Cardiac fibroblast (primary cell): ENCODE measurements at regions not wholly inside any gene's neighbourhood (a gene's known extent, or its start where the extent isn't known, plus 50 kb on each side); places are given as distances from the start of the nearest gene placed in this dataset.

Source experiments
- DNase-seq, 2 donors: peaks; one replicate each; pipeline versions ENCODE4 v3.0.0 to v3.0.0-alpha.2; 2010; ENCODE audit warnings: low read depth in 2 of 2
- H3K4me3 ChIP-seq, 2 donors: replicated peaks in 1 of 2; 1 replicate in 1 of 2; 2 replicates in 1 of 2; pipeline ENCODE4 v1.5.1; 2011; ENCODE audit warnings: low read depth in 2 of 2, low read length in 2 of 2, mild to moderate bottlenecking in 2 of 2, moderate library complexity in 1 of 2
- CTCF ChIP-seq: IDR thresholded peaks from one replicate; pipeline ENCODE4 v1.5.1; 2011; ENCODE audit warnings: low read depth, mild to moderate bottlenecking, low read length, inconsistent platforms

- DNase-seq: no peak
- TF ChIP-seq CTCF: no peak
- no peak overlapping the region for H3K4me3 ChIP-seq
These were observed 1740.8 kb downstream of the PCDH7 start for GRCh38 chr4:32460972-32461371.

- peak; percentile 34 to 57 for DNase-seq
- no peak overlapping the region for H3K4me3 ChIP-seq
- TF ChIP-seq CTCF: peak; percentile 54
These were observed 1742.8 kb downstream of the PCDH7 start for GRCh38 chr4:32462944-32463343.

- no peak for DNase-seq
- TF ChIP-seq CTCF: no peak
- H3K4me3 ChIP-seq: no peak overlapping the region
These were observed 1750.0 kb downstream of the PCDH7 start for GRCh38 chr4:32470087-32470585.

- no peak for TF ChIP-seq CTCF
- no peak overlapping the region for H3K4me3 ChIP-seq
- DNase-seq: peak in 1 of 2 donors; percentile 0
These were observed 1752.7 kb downstream of the PCDH7 start for GRCh38 chr4:32472918-32473317.

- no peak for DNase-seq
- TF ChIP-seq CTCF: no peak
- no peak overlapping the region for H3K4me3 ChIP-seq
These were observed 1755.5 kb downstream of the PCDH7 start for GRCh38 chr4:32475710-32476109.

GRCh38 chr4:32477518-32477917 lies 1757.3 kb downstream of the PCDH7 start:
- DNase-seq: no peak
- no peak for TF ChIP-seq CTCF

GRCh38 chr4:32485956-32486355 lies 1765.8 kb downstream of the PCDH7 start:
- H3K4me3 ChIP-seq: no peak overlapping the region
- peak in 1 of 2 donors; percentile 48 for DNase-seq
- no peak for TF ChIP-seq CTCF

More at GRCh38 chr4:32477518-32477917, 1757.3 kb downstream of the PCDH7 start:
- no peak overlapping the region for H3K4me3 ChIP-seq
